ENCODE measurements at regions not wholly inside any gene's neighbourhood (a gene's known extent, or its start where the extent isn't known, plus 50 kb on each side); places are given as distances from the start of the nearest gene placed in this dataset.

GRCh38 chr3:159127021-159127392 lies 325.2 kb downstream of the MFSD1 start:
- TF ChIP-seq CTCF (IDR thresholded peaks at IDR 0.05) (no peak), POLR2A (IDR thresholded peaks at IDR 0.05) (no peak)
- no peak for DNase-seq
- intact Hi-C loops (cut with DNase I) = no loop called here
- ATAC-seq = peak in 1 of 4 donors; percentile 29
- Histone ChIP-seq H3K27me3 (no peaks in the 10 kb centered on the region), H3K36me3 (no peaks in the 10 kb centered on the region), H3K9me3 (no peaks in the 10 kb centered on the region), H3K4me1 (peaks cover 0 to 8% (median 2%) of the 10 kb centered on the region in 4 donors), H3K27ac (no peak overlapping the region), H3K4me3 (no peak overlapping the region)

- DNase-seq (no peak), ATAC-seq (peak; percentile 17 to 61 (median 50))
- TF ChIP-seq POLR2A (IDR thresholded peaks at IDR 0.05) (no peak), CTCF (IDR thresholded peaks at IDR 0.05) (no peak)
- Histone ChIP-seq H3K4me3 (no peak overlapping the region), H3K27me3 (no peaks in the 10 kb centered on the region), H3K36me3 (no peaks in the 10 kb centered on the region), H3K27ac (no peak overlapping the region), H3K4me1 (peaks cover 0 to 8% (median 2%) of the 10 kb centered on the region in 4 donors), H3K9me3 (no peaks in the 10 kb centered on the region)
- 35% methylated on average over 3 of the region's 3 CpGs for WGBS (ENCODE audit: insufficient coverage, low coverage, low lambda C conversion rate, missing lambda C conversion rate)
- intact Hi-C loops (cut with DNase I) = no loop called here
Observed at GRCh38 chr3:159128628-159129027, 326.8 kb downstream of the MFSD1 start.

- Histone ChIP-seq H3K9me3 (no peaks in the 10 kb centered on the region), H3K4me3 (no peak overlapping the region), H3K4me1 (peaks cover 0 to 8% (median 2%) of the 10 kb centered on the region in 4 donors), H3K27me3 (no peaks in the 10 kb centered on the region), H3K27ac (no peak overlapping the region), H3K36me3 (no peaks in the 10 kb centered on the region)
- 0% methylated on average over 1 of the region's 1 CpG for WGBS (ENCODE audit: insufficient coverage, low coverage, low lambda C conversion rate, missing lambda C conversion rate)
- DNase-seq (no peak), ATAC-seq (peak; percentile 41 to 57 (median 48))
- TF ChIP-seq POLR2A (IDR thresholded peaks at IDR 0.05) (no peak), CTCF (IDR thresholded peaks at IDR 0.05) (peak; percentile 40 to 57 (median 49))
- intact Hi-C loops (cut with DNase I) = loop anchor here (10.0 kb wide), 1 partner anchor 125 kb away; no protein-coding TSS in a partner anchor
Observed at GRCh38 chr3:159130108-159130507, 328.3 kb downstream of the MFSD1 start.

- H3K4me3 ChIP-seq = no peak overlapping the region
- TF ChIP-seq CTCF (IDR thresholded peaks at IDR 0.05) (no peak), POLR2A (IDR thresholded peaks at IDR 0.05) (no peak)
- no peaks in the 10 kb centered on the region for H3K27me3 ChIP-seq
- peaks cover 0 to 8% (median 2%) of the 10 kb centered on the region in 4 donors for H3K4me1 ChIP-seq
- intact Hi-C loops (cut with DNase I) = loop anchor here (10.0 kb wide), 1 partner anchor 123 kb away; no protein-coding TSS in a partner anchor
- no peaks in the 10 kb centered on the region for H3K36me3 ChIP-seq
- no peak for ATAC-seq
- H3K9me3 ChIP-seq = no peaks in the 10 kb centered on the region
- no peak for DNase-seq
- H3K27ac ChIP-seq = no peak overlapping the region
Observed at GRCh38 chr3:159131376-159131775, 329.5 kb downstream of the MFSD1 start.

- H3K4me1 ChIP-seq = peaks cover 0 to 4% (median 0%) of the 10 kb centered on the region in 4 donors
- H3K9me3 ChIP-seq = no peaks in the 10 kb centered on the region
- TF ChIP-seq POLR2A (IDR thresholded peaks at IDR 0.05) = no peak
- ATAC-seq (no peak), DNase-seq (no peak)
- H3K36me3 ChIP-seq = no peaks in the 10 kb centered on the region
- H3K27ac ChIP-seq = no peak overlapping the region
- intact Hi-C loops (cut with DNase I) = loop anchor here (10.0 kb wide), 1 partner anchor 117 kb away; no protein-coding TSS in a partner anchor
- H3K27me3 ChIP-seq = no peaks in the 10 kb centered on the region
- WGBS (ENCODE audit: insufficient coverage, low coverage, low lambda C conversion rate, missing lambda C conversion rate) = 59% methylated on average over 3 of the region's 3 CpGs
- H3K4me3 ChIP-seq = no peak overlapping the region
Observed at GRCh38 chr3:159137949-159138348, 336.1 kb downstream of the MFSD1 start.
